ENCODE measurements at regions not wholly inside any gene's neighbourhood (a gene's known extent, or its start where the extent isn't known, plus 50 kb on each side); places are given as distances from the start of the nearest gene placed in this dataset.

- DNase-seq (ENCODE audit: low read depth) (no peak), FAIRE-seq (no peak)
- Histone ChIP-seq H4K20me1 (ENCODE audit: insufficient read depth, low read length) (no peaks in the 10 kb centered on the region), H3K27me3 (ENCODE audit: insufficient read depth, low read length) (no peaks in the 10 kb centered on the region), H3K4me2 (ENCODE audit: low read length) (no peak overlapping the region), H3K4me1 (ENCODE audit: insufficient read depth, low read length) (no peaks in the 10 kb centered on the region), H3K9me3 (ENCODE audit: insufficient read depth, low read depth, low read length) (no peaks in the 10 kb centered on the region), H3K9ac (ENCODE audit: low read length) (no peak overlapping the region), H3K36me3 (ENCODE audit: insufficient read depth, low read length) (no peaks in the 10 kb centered on the region), H3K79me2 (ENCODE audit: insufficient read depth, low read length) (no peaks in the 10 kb centered on the region), H3K27ac (ENCODE audit: low read depth, low read length) (no peak overlapping the region), H2AFZ (ENCODE audit: low read depth, low read length) (no peak overlapping the region), H3K4me3 (ENCODE audit: insufficient read depth, low read depth, low read length) (no peak overlapping the region)
- TF ChIP-seq EZH2 (IDR thresholded peaks at IDR 0.05; ENCODE audit: insufficient read depth, low read length) (no peak), CTCF (IDR thresholded peaks at IDR 0.05; ENCODE audit: insufficient read depth, low read depth, low read length) (no peak)
- H3K9me3 Mint-ChIP-seq (ENCODE audit: unreplicated experiment), result peaks cover 4% of the 10 kb centered on the region
- peaks cover 2% of the 10 kb centered on the region for H3K4me1 Mint-ChIP-seq (ENCODE audit: low read depth, unreplicated experiment)
- H3K27me3 Mint-ChIP-seq (ENCODE audit: low read depth, unreplicated experiment), result no peaks in the 10 kb centered on the region
- H3K36me3 Mint-ChIP-seq (ENCODE audit: low read depth, unreplicated experiment), result no peaks in the 10 kb centered on the region
- H3K27ac Mint-ChIP-seq (ENCODE audit: unreplicated experiment), result no peak overlapping the region
- H3K4me3 Mint-ChIP-seq (ENCODE audit: unreplicated experiment), result no peak overlapping the region
Observed at GRCh38 chr12:81974762-81975161, 215.6 kb upstream of the PPFIA2 start.

DNA sequence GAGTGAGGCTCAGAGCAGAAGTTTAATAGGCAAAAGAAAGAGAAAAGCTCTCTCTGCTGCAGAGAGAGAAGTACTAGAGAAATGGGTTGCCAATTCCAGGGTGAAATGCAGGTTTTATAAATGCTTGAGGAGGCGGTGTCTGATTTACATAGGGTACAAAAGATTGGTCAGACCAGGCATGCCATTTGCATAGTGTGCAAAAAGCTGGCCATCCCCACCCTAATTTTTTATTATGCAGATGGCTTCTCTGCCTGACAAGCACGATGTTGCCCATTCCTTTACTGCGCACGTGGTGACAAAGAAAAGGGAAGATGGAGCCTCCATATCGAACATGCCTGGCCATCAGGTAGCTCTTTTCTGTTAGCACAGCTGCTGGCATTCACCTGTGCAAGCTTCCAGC is 209.3 kb upstream of the PPFIA2 start:
- Mint-ChIP-seq H3K4me3 (ENCODE audit: unreplicated experiment) (no peak overlapping the region), H3K27me3 (ENCODE audit: low read depth, unreplicated experiment) (no peaks in the 10 kb centered on the region), H3K9me3 (ENCODE audit: unreplicated experiment) (peaks cover 4% of the 10 kb centered on the region), H3K36me3 (ENCODE audit: low read depth, unreplicated experiment) (no peaks in the 10 kb centered on the region), H3K27ac (ENCODE audit: unreplicated experiment) (no peak overlapping the region), H3K4me1 (ENCODE audit: low read depth, unreplicated experiment) (no peaks in the 10 kb centered on the region)
- Histone ChIP-seq H3K9me3 (ENCODE audit: insufficient read depth, low read depth, low read length) (no peaks in the 10 kb centered on the region), H3K4me2 (ENCODE audit: low read length) (no peak overlapping the region), H3K4me3 (ENCODE audit: insufficient read depth, low read depth, low read length) (no peak overlapping the region), H4K20me1 (ENCODE audit: insufficient read depth, low read length) (no peaks in the 10 kb centered on the region), H3K36me3 (ENCODE audit: insufficient read depth, low read length) (no peaks in the 10 kb centered on the region), H3K27ac (ENCODE audit: low read depth, low read length) (no peak overlapping the region), H3K27me3 (ENCODE audit: insufficient read depth, low read length) (no peaks in the 10 kb centered on the region), H3K4me1 (ENCODE audit: insufficient read depth, low read length) (no peaks in the 10 kb centered on the region), H3K79me2 (ENCODE audit: insufficient read depth, low read length) (no peaks in the 10 kb centered on the region), H2AFZ (ENCODE audit: low read depth, low read length) (no peak overlapping the region), H3K9ac (ENCODE audit: low read length) (no peak overlapping the region)
- DNase-seq (ENCODE audit: low read depth) (no peak), FAIRE-seq (no peak)
- TF ChIP-seq CTCF (IDR thresholded peaks at IDR 0.05; ENCODE audit: insufficient read depth, low read depth, low read length) (no peak), EZH2 (IDR thresholded peaks at IDR 0.05; ENCODE audit: insufficient read depth, low read length) (no peak)

- Histone ChIP-seq H3K79me2 (ENCODE audit: insufficient read depth, low read length) (no peaks in the 10 kb centered on the region), H3K9ac (ENCODE audit: low read length) (no peak overlapping the region), H4K20me1 (ENCODE audit: insufficient read depth, low read length) (no peaks in the 10 kb centered on the region), H3K27me3 (ENCODE audit: insufficient read depth, low read length) (no peaks in the 10 kb centered on the region), H3K9me3 (ENCODE audit: insufficient read depth, low read depth, low read length) (no peaks in the 10 kb centered on the region), H3K27ac (ENCODE audit: low read depth, low read length) (no peak overlapping the region), H3K4me1 (ENCODE audit: insufficient read depth, low read length) (no peaks in the 10 kb centered on the region), H3K36me3 (ENCODE audit: insufficient read depth, low read length) (no peaks in the 10 kb centered on the region), H3K4me3 (ENCODE audit: insufficient read depth, low read depth, low read length) (no peak overlapping the region), H2AFZ (ENCODE audit: low read depth, low read length) (no peak overlapping the region), H3K4me2 (ENCODE audit: low read length) (no peak overlapping the region)
- Mint-ChIP-seq H3K4me3 (ENCODE audit: unreplicated experiment) (no peak overlapping the region), H3K4me1 (ENCODE audit: low read depth, unreplicated experiment) (no peaks in the 10 kb centered on the region), H3K27ac (ENCODE audit: unreplicated experiment) (no peak overlapping the region), H3K36me3 (ENCODE audit: low read depth, unreplicated experiment) (no peaks in the 10 kb centered on the region), H3K9me3 (ENCODE audit: unreplicated experiment) (no peaks in the 10 kb centered on the region), H3K27me3 (ENCODE audit: low read depth, unreplicated experiment) (no peaks in the 10 kb centered on the region)
- TF ChIP-seq EZH2 (IDR thresholded peaks at IDR 0.05; ENCODE audit: insufficient read depth, low read length) (no peak), CTCF (IDR thresholded peaks at IDR 0.05; ENCODE audit: insufficient read depth, low read depth, low read length) (no peak)
- DNase-seq (ENCODE audit: low read depth), result no peak
- FAIRE-seq, result no peak
Observed at GRCh38 chr12:81963636-81964035, 204.5 kb upstream of the PPFIA2 start.

All from astrocyte (in vitro differentiated cells and primary cell).